NCI-H2171 treated with DMSO at 0.1 percent for 48 hours (cell line): ENCODE measurements at regions not wholly inside any gene's neighbourhood (a gene's known extent, or its start where the extent isn't known, plus 50 kb on each side); places are given as distances from the start of the nearest gene placed in this dataset.

Source experiments
- DNase-seq: peaks from one replicate; lab custom pipeline; 2025; lab: John Stamatoyannopoulos, UW

DNA sequence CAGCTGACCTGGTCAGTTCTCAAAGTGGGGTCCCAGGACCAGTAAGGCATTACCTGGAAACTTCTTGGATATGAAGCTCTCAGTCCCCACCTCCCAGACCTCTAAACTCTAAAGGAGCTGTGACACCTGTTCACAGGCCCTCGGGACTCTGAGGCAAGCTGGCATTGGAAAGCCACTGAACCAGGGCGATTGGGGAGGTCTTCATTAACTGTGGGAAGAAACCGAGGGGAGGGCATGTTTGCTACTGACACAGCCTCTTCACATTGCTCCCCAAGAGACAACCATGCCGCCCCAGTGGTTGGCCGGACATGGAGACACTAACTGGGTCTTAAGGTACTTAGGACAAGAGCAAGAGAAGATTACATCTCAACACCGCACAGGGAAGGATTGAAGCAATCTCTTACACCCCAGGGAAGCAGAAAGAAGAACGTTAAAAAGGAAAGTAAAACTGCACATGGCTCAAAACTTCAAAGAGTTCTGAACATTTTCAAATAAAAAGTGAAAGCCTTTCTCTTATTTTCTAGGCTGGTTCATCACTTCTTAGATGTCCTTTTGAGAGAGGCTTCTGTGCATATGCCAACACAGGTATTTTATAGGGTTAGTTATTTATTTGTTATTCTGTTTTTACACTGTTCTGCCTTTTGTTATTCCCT is 210.0 kb upstream of the CST7 start:
- peak; percentile 52 for DNase-seq

DNA sequence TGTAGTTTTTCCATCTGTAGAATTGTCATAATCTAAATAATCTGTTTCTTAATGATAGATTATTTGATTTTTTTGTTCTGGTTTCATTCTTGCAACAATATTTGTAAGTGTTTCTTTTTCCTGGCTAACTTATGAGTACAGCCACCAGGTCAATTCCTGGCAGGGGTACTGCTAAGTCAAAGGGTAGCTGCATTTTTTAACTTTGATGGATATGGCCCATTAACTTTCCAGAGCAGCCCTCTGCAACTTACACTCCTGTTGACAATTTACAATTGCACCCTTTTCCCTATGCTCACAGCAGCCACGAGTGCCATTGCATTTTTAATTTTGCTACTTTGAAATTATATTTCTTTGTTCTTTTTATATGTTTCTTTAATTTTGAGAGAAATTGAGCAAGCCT is 209.3 kb upstream of the CST7 start:
- no peak for DNase-seq

DNA sequence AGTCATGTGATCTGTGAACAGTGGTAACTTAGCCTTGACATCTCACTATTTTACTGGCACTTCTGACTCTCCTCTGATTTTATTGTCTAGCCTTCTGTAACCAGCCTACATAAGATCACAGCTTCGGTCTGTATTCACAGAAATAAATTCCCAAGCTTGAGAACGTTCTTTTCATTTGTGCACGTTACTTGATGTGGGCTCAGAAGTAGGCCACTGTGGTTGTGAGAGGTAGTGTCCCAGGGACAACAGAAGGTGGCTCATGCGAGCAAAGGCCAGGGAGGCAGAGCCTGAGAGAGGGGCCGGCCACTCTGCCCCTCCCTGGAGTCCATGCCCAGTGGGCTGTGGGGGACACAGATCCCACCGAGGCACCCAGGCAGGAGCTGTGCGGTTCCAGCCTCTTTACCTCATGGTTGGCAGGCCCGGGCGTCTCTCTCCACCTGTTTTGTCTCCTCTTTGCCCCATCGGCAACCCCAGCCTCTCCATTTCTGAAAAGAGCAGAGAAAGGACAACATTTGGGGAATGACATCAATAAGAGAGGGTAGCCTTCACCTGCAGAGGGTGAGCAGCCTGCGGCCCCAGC is 207.5 kb upstream of the CST7 start:
- DNase-seq: no peak

DNA sequence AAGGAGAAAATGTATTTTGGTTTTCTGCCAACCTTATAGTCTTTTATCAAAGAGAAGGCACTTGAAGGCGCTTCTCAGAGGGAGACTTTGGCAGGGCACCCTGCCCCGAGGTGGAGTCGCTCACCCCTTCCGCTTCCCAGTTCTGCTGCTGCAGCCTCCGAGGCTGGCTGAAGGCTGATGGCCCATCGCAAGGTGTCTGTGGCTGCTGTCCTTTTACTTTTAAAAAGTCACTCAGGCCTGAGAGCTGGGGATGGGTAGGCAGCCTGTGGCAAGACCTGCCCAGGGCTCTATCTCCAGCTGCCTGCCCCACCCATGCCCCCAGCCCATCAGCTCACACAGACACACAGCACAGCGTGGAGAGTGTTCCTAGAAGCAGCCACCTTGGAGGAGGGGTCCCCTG is 206.6 kb upstream of the CST7 start:
- DNase-seq: no peak

DNA sequence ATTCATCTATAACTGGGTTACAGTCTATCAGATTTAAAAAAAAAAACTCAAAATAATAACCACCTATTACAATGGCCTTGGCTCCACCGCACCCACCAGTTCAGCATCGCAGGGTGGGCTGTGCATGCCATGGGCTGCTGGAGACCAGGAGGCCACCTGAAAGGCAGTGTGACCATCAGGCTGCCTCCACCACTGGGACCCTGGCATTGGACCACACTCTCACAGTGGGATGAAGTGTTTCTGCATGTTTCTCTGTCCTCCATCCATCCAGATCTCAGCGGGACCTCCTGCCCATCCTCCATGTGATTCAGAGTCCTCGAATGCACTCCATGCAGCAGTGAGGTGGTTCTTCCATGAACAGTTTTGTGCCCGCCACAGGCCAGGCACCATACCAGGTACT is 206.1 kb upstream of the CST7 start:
- no peak for DNase-seq

DNA sequence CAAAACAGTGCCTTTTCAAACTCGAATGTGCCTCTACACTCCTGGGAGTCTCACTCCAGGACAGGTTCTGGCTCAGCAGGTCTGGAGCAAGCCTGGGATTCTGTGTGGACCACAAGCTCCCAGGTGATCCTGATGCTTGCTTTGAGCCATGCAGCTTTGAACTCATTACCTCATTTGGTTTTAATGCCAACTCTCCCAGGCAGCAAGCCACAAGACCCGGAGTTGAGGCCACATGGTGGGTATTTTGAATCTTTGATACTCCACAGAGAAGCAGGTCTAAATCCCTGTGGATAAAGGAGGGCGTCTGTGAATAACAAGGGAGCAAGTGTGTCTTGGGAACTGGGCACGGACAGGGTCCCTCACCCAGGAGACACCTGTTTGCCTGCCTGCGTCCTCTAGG is 205.4 kb upstream of the CST7 start:
- DNase-seq: no peak

DNA sequence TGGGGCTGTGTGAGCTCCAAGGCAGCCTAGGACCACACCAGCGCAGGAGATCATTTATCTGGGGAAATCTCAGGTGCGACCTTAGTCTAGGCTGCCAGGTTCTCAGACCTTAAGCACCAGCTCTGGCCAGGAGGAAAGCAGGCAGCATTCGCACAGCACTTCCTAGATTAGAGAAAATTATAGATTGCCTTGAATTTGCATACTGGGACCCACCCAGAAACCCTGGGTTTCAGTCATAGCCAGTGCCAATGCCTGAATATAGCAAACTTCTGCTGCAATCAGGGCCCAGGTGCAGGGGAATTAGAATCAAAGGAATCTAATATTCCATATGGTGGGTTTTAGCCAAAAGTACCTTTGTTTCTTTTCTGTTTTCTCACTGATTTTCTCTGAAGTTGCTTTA is 204.3 kb upstream of the CST7 start:
- no peak for DNase-seq

DNA sequence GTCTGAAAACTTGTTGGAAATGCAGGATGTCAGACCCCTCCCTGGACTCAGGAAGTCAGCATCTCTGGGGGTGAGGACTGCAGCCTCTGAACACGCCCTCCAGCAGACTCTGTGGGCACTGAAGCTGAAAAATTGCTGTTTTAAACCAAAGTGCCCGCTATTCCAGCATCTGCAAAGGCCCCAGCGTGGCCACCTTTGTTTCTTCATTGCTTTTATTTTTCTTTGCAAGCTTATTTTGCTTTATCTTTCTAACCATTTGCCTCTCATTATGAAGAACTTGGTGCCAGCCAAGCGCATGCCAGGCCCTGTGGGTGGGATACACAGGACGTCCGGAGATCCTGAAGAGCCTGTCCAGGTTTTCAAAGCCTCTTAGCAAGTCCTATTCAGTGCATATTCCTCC is 203.9 kb upstream of the CST7 start:
- no peak for DNase-seq

DNA sequence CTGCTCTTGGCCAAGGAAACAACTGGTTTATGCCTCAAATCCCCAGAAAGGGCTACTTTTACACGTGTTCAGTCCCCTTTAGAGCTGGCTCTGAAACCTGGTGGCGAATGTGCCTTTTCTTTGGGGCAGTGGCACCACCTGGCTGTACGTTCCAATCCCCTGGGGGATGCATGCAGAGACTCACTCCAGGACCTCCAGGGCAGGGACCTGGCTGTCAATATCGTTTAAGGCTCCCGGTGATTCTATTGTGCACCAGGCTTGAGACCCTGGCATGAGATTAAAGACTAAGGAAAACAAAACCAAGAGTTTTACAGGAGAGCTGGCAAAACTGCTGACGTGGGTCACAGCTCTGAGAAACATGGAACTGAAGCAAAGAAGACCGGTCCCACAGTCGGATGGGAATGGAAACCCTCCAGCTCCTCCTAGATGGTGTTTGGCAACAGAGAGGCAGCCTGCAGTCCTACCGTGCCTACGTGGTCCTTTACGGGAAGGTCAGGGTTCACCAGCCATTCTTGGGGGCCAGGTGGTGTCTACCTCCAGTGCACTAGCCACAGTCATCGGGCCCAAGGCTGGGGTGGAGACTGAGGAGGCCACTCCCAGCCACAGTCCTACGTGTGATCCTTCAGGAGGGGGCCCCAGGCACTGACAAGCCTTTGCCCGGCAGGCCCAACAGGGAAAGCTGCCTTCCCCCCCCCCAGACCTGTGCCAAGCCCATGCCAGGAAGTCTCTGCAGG is 203.3 kb upstream of the CST7 start:
- DNase-seq: no peak

DNA sequence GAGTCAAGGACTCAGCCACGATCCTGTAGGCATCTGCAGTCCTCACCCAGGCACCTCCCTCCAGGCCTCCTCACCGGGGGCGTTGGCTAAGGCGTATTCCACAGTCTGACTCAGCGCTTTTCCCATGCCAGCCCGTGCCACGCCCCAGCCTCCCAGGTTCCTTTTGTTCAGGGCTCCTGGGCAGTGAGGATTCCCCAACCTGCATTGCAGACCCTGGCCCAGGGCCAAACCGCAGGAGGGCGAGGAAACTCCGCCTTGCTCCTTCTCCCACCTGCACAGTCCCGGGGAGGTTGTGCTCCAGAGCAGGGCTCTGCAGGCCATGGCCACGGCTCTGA is 202.8 kb upstream of the CST7 start:
- peak; percentile 97 for DNase-seq

DNA sequence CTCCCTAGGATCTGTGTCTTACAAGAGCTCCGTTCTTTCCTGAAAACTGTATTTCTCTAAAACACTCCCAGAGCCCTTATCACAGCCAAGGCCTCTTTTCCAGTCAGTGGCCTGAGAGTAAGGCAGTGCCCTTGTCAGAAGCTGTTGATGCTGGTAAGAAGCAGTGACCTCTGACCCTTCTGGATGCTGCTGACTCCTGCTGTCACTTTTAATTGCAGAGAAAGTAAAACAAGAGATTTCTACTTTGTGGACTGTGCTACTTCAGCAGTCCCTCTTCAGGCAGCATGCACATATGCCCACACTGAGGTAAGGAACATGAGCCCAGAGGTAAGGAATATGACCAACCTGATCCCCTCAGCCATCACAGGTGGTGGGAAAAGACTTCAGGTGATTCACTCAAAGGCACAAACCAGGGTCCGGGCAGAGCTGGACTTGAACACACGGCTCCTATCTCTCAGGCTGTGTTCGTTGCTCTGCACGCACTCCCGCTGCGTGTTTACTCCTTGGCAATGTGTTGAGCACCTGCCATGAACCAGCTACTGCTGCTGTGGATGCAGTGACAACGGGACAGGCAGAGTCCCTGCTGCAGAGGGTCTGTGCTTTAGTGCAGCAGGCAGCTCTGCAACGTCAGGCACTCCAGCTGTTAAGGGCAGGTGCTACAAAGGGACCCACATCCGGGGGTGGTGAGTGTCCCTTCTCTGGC is 201.9 kb upstream of the CST7 start:
- peak; percentile 61 for DNase-seq

DNA sequence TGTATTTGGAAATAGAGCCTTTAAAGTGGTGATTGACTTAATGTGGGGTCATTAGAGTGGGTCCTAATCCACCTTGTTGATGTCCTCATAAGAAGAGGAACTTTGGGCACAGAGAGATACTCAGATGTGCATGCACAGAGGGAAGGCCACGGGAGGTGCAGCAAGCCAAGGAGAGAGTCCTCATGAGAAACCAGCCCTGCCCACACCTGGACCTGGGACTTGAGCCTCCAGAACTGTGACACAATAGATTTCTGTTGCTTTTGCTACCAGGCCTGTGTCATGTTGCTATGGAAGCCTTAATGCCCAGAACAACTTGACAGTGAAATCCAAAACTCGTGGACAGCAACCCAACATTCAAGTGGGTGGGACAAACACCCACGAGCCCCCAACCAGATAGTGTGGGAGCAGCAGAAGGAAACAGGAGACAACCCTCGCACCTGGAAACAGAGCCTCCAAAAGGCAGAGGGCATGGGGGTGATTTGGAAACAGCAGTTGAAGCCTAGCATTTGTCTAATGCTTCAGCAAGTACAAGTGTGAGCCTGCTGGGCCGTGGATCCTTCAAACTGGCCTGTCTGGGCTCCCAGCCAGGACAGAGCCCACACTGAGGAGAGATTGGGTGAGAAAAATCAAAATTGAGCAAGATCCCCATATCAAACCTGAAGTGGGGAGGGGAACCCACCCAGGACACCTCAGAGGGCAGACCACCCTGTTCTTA is 201.0 kb upstream of the CST7 start:
- DNase-seq: no peak

DNA sequence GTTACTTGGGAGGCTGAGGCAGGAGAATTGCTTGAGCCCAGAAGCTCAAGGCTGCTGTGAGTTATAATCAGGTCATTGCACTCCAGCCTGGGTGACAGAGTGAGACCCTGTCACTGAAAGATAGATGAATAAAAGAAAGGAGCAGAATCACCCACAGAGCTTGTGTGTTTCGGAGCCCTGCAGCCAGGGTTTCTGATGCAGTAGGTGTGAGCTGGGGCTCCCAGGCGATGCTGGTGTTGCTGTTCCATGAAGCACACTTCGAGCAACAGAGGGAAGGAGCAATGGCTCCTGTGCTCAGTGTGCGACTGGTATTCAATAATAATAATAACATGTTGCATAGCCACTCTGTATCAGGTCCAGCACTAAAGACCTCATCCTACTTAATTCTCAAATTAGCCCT is 197.5 kb upstream of the CST7 start:
- DNase-seq: no peak

DNA sequence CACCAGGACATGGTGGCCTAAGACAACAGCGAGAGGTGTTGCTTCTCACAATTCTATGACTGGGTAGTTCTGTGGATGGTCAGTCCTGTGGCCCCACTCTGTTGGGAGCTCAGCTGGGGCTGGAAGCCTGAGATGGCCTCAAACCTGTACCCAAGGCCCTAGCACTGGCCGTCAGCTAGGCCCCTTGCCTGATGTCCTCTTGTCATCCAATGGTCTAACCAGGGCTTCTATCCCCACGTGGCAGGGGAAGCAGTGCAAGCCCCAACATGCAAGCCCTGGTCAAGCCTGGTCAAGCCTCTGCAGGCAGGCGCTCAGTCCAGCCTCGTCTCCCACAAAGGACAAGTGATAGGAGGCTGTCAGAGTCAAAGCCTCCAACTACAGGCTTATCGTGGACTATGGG is 196.5 kb upstream of the CST7 start:
- DNase-seq: no peak

DNA sequence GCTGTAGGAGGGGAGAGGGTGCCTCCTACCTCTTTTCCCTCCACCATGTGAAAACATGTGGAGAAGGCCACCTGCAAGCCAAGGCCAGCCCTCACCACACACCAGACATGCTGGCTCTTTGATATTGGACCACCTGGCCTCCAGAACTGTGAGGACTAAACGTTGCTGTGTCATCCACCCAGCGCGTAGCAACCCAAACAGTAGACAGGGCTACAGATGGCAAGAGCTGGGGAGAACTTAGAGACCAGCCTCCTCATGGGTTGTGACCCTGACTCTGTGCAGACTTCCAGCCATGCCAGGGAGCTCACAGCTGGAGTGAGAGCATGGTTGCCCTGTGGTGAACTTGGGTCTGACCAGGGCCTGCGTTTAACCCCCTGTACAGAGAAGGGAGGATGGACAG is 195.9 kb upstream of the CST7 start:
- DNase-seq: no peak

DNA sequence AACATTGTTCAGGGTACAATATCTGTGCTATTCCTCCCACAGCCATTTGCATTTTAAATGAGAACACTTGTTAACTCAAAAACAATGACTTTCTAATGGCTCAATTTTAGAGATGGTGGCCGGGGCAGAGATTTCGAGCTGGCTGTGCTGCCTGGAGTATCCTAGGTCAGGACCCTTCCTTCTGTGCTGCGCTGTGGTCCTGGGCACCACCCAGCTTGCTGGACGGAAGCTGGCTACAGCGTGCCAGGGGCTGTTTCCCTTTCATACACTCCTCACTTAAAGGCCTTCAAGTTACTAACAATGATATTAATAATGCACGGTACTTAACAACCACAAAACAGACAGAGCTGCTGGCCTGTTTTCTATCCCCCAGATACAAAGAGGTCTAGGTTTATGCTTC is 194.4 kb upstream of the CST7 start:
- no peak for DNase-seq

DNA sequence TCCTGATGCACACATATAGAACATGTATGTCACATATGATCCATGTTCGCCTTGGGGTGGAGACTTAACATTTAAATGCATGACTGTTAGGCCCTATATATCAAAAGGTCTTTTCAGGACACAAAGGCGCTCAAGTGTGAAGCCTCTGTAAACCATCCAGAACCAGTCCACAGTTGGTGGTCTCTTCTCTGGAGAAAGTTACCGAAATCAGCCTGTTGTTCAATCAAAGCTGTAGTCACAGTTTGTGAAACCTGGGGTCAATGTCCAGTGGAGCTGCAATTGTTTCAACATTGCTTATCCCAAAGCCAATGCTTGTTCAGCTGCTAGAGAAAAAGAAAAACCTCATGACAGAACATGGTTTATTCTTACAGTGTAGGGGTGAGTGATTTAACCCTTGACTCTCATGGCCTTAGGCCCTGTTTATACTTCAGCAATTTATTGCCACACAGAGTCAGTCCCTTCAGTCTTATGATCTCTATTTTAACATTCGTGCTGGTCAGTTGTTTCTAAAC is 193.6 kb upstream of the CST7 start:
- no peak for DNase-seq

DNA sequence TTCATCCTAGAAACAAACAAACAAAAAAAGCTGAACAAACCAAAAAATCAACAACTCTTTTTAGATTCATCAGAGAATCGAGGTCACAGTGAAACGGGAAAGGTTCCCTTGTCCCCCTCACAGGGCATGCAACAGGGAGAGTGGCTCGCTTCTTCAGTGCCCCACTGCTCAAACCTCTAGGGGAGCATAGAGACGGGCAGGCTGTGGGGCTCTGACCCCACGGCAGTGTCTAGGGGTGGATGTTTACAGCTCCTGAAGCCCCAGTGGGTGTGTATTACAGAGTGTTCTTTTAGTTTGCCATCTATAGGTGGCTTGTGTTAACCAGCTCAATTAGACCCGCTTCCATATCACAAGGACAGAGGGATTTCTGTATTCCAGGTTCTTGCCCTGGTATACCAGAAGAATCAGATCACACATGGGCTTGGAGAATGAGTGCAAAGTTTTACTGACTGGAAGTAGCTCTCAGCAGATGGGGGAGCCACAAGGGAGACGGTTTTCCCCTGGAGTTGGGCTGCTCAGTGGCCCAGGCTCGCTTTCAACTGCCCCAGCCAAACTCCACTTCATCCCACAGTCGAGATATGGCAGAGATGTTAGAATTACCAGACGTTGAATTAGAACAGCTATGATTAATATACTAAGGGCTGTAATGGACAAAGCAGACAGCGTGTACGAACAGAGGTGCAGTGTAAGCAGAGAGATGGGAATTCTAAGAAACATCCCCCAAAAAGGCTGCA is 192.6 kb upstream of the CST7 start:
- no peak for DNase-seq

DNA sequence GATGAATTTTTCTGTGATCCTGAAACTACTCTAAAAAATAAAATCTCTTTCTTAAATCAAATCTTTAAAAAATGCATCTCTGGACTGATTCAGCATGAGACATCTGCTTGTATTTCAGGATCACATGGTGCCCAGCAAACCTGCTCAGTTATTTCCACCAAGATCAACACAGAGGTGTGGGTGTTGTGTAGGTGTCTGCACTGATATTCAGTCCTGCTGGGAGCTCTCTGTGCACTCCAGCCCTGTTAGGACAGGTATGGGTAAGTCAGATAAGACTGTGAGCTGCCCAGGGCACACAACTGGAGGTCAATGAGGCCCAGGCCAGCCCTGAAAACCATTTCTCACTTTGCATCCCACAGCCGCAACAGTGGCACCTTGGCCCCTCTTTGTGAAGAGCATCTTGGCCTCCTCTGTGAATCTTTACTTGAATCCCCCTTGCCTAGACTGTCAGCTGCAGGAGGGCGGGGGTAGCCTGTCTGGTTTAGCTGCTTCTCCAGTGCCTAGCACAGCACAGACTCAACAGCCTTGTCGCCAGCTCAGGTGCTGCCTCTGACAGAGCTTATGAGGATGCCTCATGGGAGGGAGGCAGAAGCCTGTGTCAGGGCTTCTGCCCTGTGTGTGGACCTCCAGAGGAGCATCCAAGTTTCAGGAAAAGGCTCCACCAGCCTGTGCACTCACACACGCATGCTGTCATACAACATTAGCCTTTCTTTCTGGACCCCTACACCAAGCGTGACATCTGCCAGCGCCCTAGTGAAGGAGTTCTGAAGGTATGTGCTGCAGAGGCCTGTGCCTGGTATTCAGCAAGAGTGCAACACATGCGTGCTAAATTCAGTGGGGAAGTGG is 187.6 kb upstream of the CST7 start:
- no peak for DNase-seq

DNA sequence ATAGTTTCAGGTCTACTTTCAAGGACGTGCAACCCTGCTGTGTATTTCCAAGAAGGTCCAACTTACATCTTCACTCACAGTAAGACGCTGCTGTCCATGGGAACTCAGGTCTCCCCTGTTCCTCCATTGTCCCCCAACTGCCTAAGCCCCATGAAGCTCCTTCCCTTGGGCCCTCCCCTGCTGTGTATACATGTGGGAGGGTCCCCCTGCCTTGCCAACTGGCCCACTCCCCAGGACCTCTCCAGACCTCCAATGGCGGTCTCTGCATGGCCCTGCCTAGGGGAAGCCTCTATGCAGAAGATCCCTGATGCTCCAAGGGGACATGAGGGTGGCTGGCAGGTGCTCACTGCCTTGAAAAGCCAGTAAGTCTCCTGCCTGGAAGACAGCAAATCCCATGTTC is 186.7 kb upstream of the CST7 start:
- no peak for DNase-seq
